Ureter (tissue), 1 donor: ENCODE measurements at regions not wholly inside any gene's neighbourhood (a gene's known extent, or its start where the extent isn't known, plus 50 kb on each side); places are given as distances from the start of the nearest gene placed in this dataset.
A peak's percentile ranks its signal among the peaks of the same experiment; 100 is the strongest.

Source experiments
- DNase-seq: peaks from one replicate; pipeline ENCODE4 v3.0.0-alpha.2; 2020; ENCODE audit warnings: low spot score
- donor health status: DM: yes; HTN: yes; CAD: no.

- DNase-seq: no peak
Observed at GRCh38 chr17:5694551-5694950, 110.2 kb upstream of the NLRP1 start.

DNA sequence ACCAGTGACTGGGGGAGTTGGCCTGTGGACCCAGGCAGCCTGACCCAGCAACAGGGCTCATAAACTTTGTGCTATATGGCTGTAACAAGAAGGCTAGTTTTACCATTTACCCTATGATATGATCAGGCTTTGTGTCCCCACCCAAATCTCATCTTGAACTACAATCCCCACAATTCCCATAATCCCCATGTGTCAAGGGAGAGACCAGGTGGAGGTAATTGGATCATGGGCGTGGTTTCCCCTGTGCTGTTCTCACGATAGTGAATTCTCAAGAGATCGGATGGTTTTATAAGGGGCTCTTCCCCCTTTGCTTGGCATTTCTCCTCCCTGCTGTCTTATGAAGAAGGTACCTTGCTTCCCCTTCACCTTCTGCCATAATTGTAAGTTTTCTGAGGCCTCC, 111.2 kb upstream of the NLRP1 start:
- DNase-seq: no peak

GRCh38 chr17:5698959-5699358, 114.7 kb upstream of the NLRP1 start:
- DNase-seq: no peak

- no peak for DNase-seq
Observed at GRCh38 chr17:5699814-5700213, 115.5 kb upstream of the NLRP1 start.

DNA sequence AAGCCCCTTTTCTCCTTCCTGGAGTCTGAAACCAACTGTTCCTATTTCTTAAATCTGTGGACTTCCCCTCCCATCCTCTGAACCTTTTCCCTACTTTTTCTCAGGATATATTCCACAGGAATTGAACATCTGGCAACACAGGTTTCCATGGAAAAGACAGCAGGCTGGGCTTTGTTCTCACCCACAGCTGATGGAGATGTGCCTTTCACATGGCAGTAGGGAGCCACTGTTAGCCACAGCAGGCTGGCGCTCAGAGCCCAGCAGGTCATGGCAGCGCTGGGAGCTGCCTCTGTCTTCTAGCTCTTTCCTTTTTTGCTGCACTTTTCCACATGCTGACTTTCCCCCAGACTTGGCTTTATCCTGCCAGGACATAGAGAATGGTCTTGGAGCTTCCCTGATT, 116.4 kb upstream of the NLRP1 start:
- no peak for DNase-seq

DNA sequence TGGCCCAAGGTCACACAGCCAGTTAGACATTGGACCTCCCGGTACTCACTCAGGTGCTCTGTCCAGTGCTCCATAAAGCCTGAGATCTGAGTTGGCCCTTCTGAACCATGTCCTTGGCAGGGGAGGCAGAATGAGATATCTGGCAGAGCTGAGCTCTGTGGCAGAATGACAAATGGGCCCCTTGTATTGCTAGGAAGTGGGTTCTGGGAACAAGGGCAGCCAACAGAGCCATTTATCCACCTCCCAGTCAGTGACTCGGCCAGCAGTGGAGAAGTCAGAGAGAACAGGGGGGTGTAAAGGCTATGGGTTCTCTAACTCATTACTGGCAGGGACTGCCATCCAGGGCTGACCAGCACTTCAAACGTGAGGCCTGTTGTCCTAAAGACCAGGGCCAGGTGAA, 117.1 kb upstream of the NLRP1 start:
- no peak for DNase-seq

DNA sequence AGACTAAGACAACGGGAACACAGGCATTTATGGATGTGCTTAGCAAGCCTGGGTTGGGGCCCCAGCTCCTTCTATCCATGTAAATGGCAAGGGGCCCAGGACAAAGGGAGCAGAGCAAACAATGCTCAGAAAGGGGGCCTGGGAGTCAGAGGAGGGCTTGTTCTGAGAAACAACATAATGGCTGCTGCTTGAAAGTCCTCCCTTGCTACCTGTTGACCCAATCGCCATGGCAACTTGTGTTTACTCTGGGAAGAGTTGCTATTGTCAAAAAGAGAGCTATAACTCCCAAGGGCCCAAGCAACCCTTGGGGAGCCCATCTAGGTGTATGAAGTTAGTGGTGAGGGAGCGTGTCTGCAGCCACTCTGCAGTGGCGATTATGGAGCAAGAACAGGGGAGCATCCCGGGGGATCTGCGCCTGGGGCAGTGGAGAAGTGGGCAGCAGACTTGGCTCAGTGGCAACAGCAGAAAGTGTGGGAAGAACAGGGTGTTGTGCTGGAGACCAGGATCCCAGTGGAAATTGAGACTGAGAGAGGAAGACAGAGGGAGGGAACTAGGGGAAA, 118.7 kb upstream of the NLRP1 start:
- no peak for DNase-seq

GRCh38 chr17:5703736-5704135, 119.4 kb upstream of the NLRP1 start:
- DNase-seq: no peak

DNA sequence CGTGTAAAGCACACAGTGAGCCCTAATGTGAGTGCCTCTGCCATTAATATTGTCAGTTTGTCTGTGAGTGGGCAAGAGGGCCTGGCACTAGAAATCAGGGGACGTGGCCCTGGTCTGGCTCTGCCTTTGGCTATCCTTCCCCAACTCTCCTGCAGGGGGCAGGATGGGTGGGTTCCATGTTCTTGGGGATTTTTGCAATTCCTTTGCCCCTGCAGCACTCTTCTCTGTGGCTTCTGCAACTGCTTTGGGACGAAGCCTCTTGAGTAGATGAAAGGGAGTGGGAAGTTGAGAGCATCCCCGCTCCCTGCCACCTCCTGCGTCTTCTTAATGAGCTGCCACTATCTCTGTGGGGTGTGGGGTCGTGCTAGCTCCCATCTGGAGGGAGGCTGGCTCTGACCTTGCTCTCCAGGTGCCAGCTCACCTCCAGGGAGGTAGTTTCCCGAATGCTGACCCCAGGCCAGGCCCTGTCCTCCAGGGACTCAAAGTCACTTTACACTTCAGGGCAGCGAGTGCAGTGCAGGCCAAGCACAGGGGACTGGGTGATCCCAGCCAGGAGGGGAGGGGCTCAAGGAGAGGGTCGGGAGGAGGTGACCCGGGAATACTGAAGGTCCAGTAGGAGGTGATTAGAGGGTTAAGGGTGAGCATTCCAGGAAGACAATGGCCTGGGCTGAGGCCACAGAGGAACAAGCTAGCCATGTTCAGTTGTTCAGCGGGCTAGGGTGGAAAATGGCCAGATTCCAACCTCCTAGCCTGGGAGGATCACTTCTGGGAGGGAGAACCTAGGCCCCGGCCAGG, 121.0 kb upstream of the NLRP1 start:
- DNase-seq: no peak

DNA sequence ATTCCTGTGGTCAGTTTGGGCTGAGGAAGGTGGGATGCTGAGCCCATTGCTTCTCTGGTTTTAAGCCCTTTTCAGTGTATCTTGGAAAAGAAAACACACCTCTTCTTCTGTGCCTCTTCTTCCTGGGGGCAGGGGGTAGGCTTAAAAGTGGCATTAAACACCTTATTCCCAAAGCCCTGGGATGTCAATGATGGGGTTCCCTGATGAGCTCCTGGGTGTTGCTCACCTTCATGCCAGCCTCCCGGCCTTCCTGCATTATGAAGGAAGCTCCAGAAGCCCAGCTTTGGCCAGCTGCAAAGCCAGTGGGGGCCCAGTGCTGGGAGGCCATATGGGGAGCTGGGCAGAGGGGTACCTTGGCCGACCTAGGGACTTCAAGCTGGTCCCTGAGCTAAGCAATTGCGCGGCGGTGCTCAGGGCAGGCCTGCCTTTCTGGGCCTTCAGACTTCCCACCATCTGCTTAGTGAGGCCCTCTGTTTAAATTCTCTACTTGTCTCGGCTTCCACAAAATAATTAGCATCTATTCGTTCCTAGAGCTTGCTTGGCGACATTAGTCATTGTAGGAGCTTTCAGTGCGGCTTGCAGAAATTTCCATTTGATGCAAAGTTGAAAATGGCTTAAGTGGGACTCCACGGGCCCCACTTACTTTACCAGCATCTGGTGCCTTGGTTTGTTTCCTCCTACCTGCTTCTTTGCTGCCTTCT, 121.7 kb upstream of the NLRP1 start:
- no peak for DNase-seq

DNA sequence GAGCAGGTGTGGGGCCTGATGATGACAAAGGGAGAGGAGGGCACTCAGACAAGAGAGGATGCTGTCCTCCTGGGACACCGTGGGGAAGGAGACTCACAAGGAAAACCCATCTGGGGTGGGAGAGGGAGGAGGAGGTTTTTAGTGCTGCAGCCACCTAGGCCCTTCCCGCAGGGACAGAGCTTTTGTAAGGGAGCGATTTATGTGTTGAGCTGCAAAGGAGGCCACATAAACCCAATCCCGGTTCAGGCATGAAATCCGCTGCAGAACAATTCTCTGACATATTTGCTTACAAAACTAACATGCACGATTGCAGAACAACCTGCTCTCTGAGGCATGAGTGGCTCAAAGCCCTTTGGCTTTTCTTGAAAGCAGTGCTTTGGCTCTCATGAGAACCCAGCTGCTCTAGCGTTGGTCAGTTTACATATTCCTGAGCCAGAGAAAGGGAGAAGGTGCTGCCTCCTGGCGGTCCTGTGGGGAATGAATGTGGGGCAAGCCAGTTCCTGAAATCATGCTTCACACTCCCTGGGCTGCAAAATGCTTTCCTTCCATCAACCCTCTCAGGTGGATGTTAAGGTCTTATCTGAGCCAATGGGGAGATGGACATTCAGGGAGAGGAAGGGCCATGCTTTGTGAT, 122.4 kb upstream of the NLRP1 start:
- peak; percentile 54 for DNase-seq

DNA sequence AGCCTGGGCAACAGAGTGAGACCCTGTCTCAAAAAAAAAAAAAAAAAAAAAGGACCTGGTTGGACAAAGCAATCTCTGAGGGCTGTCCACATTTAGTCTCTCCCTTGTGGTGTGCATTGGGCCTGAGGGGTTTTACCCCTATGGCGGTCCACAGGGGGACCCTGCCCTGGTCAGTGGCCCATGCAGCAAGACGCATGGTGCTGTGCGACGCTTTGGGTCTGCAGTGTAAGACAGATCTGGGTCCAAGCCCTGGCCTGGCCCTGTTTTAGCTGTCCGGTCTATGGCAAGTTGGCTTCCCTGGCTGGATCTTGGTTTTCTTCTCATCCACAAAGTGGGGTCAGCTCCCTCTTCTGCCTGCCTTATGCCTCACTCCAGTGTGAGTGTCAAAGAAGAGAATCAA, 123.2 kb upstream of the NLRP1 start:
- no peak for DNase-seq

DNA sequence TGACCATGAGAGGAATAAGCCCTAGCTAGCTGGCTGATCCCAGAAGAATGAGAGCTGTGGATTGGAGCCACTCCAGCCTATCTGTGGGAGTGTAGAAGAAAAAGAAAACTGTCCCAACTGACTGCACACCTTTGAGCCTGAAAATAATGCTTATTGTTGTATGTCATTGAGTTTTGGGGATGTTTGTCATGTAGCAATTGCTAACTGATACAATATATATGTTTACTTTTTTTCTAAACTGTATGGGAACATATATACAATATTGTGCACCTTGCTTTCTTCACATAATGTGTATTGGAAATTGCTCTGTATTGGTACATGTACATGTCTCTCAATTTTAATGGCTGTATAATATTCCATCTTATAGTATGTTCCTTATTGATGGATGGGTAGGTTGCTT, 124.0 kb upstream of the NLRP1 start:
- DNase-seq: no peak

DNA sequence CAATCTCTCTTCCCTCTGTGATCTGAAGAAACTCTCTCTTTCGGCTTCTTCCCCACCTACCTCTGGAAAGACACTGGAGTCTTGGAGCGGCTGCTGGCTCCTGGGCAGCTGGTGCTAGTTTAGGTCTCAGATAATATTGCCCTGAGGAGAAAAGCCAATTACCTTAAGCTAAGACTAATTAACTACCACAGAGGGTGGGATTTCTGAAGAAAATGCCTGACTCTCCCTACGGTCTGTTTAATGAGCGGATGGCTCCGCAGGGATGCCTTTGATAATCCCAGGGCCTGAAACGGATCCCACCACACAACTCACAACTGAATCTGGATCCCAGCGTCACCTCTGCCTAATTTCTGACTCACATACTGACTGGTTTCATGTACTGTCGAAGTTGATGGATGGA, 127.0 kb upstream of the NLRP1 start:
- DNase-seq: no peak

- DNase-seq: no peak
Observed at GRCh38 chr17:5714993-5715392, 130.7 kb upstream of the NLRP1 start.

- DNase-seq: no peak
Observed at GRCh38 chr17:5715478-5715877, 131.2 kb upstream of the NLRP1 start.

DNA sequence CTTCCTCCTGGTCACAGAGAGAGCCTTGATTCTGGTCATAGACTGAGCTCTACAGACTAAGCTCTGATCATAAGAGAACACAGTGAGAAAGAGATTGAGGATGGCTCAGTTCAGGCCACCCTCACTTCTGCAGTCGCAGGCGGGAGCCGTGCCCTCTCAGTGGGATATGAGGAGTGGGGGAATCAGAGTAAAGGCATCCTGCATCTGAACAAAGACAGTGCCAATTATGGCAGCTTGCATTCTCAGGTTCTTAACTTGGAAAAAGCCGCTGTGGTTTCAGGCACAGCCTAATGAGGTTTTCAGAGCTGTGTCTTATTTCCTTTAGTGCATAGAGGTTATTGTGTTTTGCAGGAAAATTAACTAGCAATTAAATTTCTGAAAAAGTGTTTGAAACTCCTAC, 134.4 kb upstream of the NLRP1 start:
- no peak for DNase-seq

- no peak for DNase-seq
Observed at GRCh38 chr17:5719976-5720375, 135.7 kb upstream of the NLRP1 start.

DNA sequence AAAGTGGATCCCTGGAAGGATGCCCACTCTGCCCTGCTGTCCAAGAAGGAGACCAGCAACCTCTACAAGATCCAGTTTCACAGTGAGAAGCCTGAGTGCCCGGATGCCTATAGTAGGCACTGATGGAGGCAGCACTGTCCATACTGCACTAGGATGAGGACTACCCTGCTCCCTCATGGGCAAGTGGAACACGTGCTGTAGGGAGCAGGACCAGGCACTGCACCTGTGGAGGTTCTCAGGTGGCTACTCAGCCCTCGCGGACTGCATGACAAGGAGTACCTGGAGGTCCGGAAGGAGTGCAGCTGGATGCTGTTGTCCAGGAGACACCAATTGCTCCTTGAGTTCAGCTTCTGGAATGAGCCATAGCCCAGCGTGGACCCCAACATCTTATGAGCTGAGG, 146.1 kb upstream of the NLRP1 start:
- no peak for DNase-seq

GRCh38 chr17:5740937-5741336, 156.6 kb upstream of the NLRP1 start:
- no peak for DNase-seq

DNA sequence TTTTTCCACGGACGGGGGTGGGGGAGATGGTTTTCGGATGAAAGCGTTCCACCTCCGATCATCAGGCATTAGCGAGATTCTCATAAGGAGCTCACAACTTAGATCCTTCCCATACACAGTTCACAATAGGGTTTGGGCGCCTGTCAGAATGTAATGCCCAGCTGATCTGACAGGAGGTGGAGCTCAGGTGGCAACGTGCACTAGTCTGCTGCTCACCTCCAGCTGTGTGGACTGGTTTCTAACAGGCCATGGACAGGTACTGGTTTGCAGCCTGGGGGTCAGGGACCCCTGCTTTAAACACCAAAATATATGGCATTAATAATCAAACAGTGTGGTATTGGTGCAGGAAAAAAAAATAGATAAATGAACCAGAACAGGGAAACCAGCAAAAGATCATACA, 157.5 kb upstream of the NLRP1 start:
- peak; percentile 26 for DNase-seq

DNA sequence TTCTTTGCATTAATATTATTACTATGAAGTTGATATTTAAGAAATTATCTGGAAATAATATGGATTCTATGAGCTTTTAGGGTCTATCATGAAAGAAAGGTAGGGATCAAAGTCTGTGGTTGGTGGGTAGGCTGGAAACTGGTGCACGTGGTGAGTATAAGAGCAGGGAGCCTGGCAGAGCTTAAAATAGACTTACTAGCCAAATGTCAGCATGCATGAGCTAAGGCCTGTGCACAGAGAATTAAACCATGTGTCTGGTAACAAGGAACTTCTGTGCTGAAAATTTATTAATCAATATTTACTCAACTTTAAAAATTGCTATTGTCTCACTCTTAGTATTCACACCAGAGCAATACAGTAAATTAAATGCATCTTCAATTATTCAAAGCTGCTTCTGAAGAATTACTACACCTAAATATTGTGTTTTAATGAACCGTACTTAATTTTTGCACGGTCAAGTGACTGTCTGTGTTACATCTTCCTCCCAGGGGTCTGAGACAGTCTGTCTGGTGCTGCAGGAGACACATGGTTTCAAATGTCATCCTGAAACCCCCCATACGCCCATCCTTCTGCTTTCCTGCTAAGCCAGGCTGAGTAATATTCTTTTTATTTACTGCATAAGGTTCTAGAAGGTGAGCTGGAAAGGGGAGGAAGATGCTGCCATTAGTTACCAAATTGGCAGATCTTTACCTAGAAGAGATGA, 161.0 kb upstream of the NLRP1 start:
- no peak for DNase-seq
